ENCODE measurements at regions not wholly inside any gene's neighbourhood (a gene's known extent, or its start where the extent isn't known, plus 50 kb on each side); places are given as distances from the start of the nearest gene placed in this dataset.

DNA sequence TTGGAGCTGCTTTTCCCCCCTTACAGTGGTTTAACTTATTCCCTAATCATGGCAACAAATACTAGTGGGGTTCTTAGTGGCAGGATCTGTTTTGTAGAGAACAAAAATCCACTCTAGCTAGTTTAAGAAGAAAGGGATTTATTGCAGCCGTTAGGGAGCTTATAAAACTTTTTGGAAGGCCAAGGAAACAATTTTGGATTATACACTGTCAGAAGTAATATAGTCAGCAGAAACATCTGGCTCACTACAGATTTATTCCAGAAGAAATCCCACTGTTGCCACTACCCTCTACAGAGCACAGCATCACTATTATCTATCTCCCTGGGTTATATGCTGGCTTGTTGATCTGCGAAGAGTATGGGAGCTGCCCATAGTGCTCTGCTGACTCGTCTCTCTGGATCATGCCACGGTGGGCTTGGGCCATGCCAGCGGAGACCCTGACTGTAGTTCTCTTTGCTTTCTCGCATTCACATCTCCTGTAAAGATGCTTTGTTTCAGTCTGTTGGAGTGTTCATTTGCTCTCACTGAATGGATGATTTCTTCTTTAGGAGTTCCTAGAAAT lies 107.5 kb downstream of the ODF2L start:
- TF ChIP-seq HDGF (IDR thresholded peaks at IDR 0.05; ENCODE audit: borderline replicate concordance) (no peak), BHLHE40 (IDR thresholded peaks at IDR 0.05; ENCODE audit: borderline replicate concordance) (no peak), FOXM1 (IDR thresholded peaks at IDR 0.05; ENCODE audit: borderline replicate concordance) (no peak), LEF1 (IDR thresholded peaks at IDR 0.05; ENCODE audit: borderline replicate concordance) (no peak), FOXK2 (IDR thresholded peaks at IDR 0.05) (no peak), CTBP1 (IDR thresholded peaks at IDR 0.05; ENCODE audit: borderline replicate concordance) (no peak), TARDBP (IDR thresholded peaks at IDR 0.05) (no peak)

All from HEK293T (cell line).